ENCODE measurements at regions not wholly inside any gene's neighbourhood (a gene's known extent, or its start where the extent isn't known, plus 50 kb on each side); places are given as distances from the start of the nearest gene placed in this dataset.

DNA sequence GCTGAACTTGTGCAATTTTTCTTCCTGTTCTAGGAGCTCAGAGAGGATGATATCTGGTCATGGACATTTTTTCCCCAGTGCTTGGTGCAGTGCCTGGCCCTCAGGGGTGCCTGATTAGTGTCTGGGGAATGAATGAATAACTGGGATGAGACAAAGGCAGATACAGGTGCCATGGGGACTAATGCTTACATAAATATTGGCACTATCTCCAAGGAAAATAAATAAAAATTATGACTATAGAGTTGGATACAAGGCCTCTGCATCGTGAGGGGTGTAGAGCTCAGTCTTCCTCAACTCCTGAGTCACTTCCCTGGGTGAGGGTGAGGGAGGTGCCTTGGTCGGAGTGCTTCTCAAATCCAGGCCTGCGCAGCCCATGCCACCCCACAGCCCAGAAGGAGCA is 188.6 kb downstream of the KCNA5 start:
- Mint-ChIP-seq H3K27me3 (peaks cover 22% of the 10 kb centered on the region), H3K9me3 (peaks cover 8% of the 10 kb centered on the region), H3K27ac (no peak overlapping the region), H3K36me3 (peaks cover 10% of the 10 kb centered on the region), H3K4me3 (no peak overlapping the region), H3K4me1 (ENCODE audit: unreplicated experiment) (no peaks in the 10 kb centered on the region)
- no peak for TF ChIP-seq CTCF (conservative IDR thresholded peaks at IDR 0.05)
- DNase-seq (ENCODE audit: extremely low spot score, unreplicated experiment), result no peak

DNA sequence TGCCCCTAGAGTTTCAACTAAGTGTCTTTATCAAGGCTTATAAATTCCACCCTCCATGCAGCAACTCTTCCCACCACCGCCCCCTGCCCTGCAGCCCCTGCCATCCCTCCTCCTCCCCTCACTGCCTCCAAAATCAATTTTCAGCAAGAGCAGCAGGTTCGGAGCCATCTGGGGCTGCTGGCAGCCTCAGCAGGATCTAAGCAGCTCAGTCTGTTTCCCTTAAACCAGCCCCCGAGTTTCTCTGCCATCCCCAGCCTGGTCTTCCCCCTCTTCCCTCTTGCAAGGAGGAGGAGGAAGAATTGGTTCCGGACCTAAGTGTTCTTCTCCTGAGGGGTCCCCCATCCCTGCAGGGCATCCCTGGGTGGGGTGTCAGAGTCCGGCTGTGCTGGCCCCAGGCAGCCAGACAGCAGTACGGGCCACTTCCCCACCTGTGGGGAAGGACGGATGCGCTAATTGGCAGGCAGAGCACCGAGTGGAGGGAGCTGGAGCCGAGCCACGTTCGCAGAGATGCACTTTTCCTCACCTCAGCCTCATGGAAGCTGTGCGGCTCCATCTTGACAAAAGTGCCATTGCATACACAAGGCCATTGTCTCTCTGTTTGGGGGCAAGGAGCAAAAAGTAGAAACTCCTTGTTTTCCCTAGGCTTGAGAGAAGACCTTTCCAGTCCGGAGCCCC is 189.3 kb downstream of the KCNA5 start:
- H3K36me3 Mint-ChIP-seq, result peaks cover 10% of the 10 kb centered on the region
- DNase-seq (ENCODE audit: extremely low spot score, unreplicated experiment), result no peak
- H3K27ac Mint-ChIP-seq, result no peak overlapping the region
- peaks cover 8% of the 10 kb centered on the region for H3K9me3 Mint-ChIP-seq
- H3K27me3 Mint-ChIP-seq, result peaks cover 25% of the 10 kb centered on the region
- H3K4me1 Mint-ChIP-seq (ENCODE audit: unreplicated experiment), result no peaks in the 10 kb centered on the region
- TF ChIP-seq CTCF (conservative IDR thresholded peaks at IDR 0.05), result no peak
- H3K4me3 Mint-ChIP-seq, result no peak overlapping the region

DNA sequence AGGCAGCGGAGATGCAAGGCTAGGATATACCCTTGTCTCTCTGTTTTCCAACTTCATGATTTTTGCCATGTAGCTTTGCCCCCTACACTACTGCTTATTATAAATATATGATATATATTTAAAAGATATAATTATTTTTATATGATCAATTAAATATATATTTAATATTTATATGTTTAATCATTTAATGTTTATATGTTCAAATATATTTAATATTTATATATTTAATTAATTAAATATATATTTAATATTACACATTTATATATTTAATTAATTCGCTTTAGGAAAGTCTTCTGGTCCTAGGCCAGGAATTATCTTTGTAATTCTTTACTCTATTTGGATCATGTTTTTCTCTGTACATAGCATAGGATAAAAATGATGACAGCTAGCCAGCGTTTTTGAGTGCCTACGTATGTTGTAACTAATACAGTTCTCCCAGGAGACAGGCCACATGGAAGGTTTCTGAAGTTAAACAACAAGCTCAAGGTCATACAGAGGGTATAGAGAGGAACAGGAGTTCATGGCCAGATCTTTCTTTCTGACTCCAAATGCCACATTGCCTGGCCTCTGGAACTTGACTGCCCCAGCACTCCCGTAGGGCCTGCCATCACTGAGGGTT is 192.5 kb downstream of the KCNA5 start:
- no peak for TF ChIP-seq CTCF (conservative IDR thresholded peaks at IDR 0.05)
- no peak for DNase-seq (ENCODE audit: extremely low spot score, unreplicated experiment)
- H3K27ac Mint-ChIP-seq, result no peak overlapping the region
- H3K9me3 Mint-ChIP-seq, result no peaks in the 10 kb centered on the region
- H3K27me3 Mint-ChIP-seq, result peaks cover 29% of the 10 kb centered on the region
- H3K36me3 Mint-ChIP-seq, result peaks cover 9% of the 10 kb centered on the region
- H3K4me3 Mint-ChIP-seq, result no peak overlapping the region
- H3K4me1 Mint-ChIP-seq (ENCODE audit: unreplicated experiment), result no peaks in the 10 kb centered on the region

GRCh38 chr12:5242440-5242839 is 189.5 kb upstream of the NTF3 start:
- Mint-ChIP-seq H3K4me1 (ENCODE audit: unreplicated experiment) (peaks cover 10% of the 10 kb centered on the region), H3K36me3 (peaks cover 4% of the 10 kb centered on the region), H3K9me3 (no peaks in the 10 kb centered on the region), H3K27me3 (peaks cover 28% of the 10 kb centered on the region), H3K27ac (no peak overlapping the region), H3K4me3 (no peak overlapping the region)
- TF ChIP-seq CTCF (conservative IDR thresholded peaks at IDR 0.05), result no peak
- DNase-seq (ENCODE audit: extremely low spot score, unreplicated experiment), result no peak

DNA sequence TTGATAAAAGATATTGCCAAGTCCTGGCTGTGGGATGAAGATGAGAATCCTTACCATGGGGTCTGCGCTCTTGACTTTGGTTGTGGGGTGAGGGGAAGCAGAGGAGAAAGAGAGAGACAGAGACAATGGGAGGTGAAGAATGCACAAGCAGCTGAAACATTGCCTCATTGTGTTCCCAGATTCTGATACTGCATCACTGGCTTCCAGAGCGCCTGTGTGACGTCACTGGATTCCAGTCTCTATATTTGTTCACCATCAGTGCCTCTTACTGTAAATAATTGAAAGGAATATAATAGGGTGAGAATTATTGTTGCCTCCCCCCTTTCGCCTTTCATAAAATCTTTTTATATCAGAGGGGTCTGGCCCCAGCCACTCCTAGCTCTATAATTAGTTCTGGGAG is 188.9 kb upstream of the NTF3 start:
- Mint-ChIP-seq H3K4me3 (no peak overlapping the region), H3K9me3 (no peaks in the 10 kb centered on the region), H3K4me1 (ENCODE audit: unreplicated experiment) (peaks cover 10% of the 10 kb centered on the region), H3K36me3 (peaks cover 4% of the 10 kb centered on the region), H3K27me3 (peaks cover 26% of the 10 kb centered on the region), H3K27ac (no peak overlapping the region)
- no peak for DNase-seq (ENCODE audit: extremely low spot score, unreplicated experiment)
- TF ChIP-seq CTCF (conservative IDR thresholded peaks at IDR 0.05), result no peak
